RKO (cell line): ENCODE measurements at regions not wholly inside any gene's neighbourhood (a gene's known extent, or its start where the extent isn't known, plus 50 kb on each side); places are given as distances from the start of the nearest gene placed in this dataset.

Source experiments
- DNase-seq: peaks from one replicate; pipeline ENCODE4 v3.0.0-alpha.2; 2016; ENCODE audit warnings: low spot score

DNA sequence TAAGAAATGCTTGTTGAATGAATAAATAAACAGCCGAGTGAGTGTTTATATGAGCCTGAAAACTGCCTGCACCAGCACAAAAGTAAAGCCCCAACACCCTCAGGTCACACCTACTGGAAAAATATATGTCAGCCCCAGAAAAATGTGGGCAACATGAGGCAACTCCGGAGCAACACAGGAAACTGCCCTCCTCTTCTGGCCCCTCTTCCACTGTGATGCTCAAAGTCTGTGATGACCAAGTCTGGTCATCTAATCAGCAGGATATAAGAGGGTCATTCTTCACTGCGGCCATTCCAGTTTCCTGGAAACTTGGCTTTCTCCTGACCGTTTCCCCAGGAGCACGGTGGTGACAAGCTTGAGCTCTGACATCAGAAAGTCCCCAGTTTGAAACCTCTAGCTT, 159.6 kb upstream of the PZP start:
- DNase-seq, result no peak

GRCh38 chr12:9367201-9367600, 159.0 kb upstream of the PZP start:
- no peak for DNase-seq

- no peak for DNase-seq
These were observed 157.1 kb upstream of the PZP start for GRCh38 chr12:9365296-9365695.

DNA sequence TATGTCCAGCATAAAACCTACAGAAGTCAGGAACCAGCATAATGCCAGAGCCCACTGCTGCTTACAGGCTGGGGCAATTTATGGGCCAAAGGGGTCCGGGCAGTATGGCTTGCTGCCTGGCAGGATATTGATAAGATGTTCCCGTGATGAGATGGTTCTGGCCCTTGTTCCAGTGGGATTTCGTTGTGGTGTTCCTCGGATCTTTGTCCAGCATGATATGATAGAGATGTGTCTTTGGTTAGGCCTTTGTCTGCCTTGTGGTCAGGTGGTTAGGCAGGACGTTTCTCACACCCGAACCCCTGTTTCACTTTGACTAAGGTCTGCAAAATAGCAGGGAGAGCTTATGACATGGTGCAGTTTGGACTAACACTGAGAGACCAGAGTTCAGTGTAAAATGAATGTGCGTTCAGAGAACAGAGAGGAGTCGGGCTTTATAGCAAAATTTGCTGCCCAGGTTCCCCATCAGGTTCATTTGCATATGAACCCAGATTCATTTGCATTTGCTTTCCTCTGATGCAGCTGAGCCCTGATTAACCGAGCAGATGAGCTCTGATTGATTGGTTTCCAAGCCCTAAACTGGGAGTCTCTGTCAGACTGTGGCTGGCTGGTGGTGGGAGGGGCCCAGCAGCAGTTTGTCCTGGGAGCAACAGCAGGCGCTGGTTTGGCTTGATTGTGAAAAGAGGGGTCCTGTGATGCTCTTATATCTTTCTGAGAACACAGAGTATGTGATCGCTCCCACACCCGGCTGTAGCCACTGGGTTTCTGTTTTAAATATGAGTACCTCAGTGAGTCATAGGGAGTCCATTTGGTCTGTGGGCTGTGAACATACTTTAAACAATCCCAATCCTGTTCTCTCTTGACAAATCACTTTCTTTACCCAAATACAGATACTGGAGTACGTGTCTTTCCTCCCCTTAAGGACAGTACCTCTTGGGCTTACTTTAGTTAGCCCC, 156.3 kb upstream of the PZP start:
- DNase-seq, result peak; percentile 59

DNA sequence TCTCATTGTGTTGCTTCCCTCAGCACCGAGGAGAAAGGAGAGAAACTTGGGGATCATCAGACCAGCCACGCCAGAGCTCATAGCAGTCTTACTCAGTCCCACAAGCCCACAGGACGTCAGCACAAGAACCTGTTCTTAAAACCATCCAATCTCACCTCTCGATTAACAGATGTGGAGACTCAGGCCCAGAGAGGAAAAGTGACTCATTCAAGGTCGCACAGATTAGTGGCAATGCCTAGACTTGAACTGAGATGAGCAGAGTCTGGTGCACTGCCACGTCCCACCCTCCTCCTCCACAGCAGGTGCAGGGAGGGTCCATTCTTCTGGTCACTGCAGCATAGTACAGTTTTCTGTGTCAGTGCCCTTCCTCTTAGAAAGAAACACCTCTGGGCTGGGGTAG, 154.9 kb upstream of the PZP start:
- DNase-seq, result no peak

DNA sequence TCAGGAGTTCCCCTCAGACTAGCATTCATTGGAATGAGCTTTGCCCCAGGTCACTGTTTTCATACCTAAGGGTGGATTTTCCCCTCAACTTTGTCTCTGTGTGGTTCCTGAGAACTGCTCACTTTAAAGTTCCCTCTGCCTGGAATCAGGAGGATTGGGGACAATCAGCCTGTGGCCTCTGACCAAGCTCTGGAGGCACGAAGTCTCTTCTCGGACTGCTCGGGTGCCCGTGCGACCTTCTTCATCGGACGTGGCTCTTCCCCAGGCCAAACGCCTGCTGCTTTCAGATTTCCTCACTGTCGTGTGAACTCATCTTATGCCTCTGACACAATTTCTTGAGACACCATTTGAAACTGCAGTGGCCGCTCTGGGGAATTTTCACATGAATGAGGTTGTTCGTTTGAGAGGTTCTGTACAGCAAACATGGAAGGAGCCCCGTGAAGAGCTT, 153.7 kb upstream of the PZP start:
- no peak for DNase-seq

DNA sequence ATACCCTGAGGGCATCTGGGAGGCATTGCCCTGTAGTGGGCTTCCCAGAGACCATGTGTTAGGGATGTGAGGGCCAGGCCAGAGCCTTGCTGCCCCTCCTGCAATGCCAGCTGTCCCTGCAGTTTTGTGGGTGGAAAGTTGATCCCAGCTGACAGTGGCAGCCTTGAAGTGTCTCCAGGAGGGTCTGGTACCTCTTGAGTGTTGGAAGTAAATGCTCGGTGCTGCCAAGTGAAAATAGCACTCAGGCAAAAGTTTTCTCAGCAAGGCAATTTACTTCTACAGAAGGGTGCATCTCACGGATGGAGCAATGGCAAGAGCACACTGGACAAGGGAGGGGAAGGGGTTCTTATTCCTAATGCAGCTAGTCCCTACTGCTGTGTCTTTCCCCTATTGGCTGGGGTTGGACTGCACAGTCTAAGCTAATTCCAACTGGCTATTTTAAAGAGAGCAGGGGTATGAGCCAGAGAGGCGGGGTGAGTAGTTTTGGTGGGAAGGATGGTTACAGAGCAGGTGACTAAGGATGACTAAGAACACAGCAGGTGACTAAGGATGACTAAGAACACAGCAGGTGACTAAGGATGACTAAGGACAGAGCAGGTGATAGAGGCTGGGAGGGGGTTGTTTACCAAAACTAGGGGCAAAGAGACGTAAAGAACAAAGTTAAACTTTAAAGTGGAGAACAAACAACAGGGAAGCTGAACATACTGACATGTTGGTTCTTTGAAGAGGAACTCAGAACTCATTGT, 146.0 kb upstream of the PZP start:
- peak; percentile 48 for DNase-seq

DNA sequence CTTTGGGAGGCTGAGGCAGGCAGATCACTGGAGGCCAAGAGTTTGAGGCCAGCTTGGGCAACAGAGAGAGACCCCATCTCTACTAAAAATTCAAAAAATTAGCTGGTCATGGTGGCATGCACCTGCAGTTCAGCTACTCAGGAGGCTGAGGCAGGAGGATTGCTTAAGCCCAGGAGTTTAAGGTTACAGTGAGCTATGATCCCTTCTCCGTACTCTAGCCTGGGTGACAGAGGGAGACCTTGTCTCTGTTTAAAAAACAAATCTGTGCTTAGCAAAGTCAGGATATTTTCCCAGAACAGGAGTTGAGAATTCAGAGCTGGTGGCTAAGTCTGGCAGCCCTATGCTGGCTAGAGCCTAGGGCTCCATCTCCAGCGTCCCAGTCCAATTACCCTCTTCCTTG, 142.9 kb upstream of the PZP start:
- DNase-seq, result no peak

GRCh38 chr12:9349888-9350885, 142.0 kb upstream of the PZP start:
- DNase-seq, result no peak

DNA sequence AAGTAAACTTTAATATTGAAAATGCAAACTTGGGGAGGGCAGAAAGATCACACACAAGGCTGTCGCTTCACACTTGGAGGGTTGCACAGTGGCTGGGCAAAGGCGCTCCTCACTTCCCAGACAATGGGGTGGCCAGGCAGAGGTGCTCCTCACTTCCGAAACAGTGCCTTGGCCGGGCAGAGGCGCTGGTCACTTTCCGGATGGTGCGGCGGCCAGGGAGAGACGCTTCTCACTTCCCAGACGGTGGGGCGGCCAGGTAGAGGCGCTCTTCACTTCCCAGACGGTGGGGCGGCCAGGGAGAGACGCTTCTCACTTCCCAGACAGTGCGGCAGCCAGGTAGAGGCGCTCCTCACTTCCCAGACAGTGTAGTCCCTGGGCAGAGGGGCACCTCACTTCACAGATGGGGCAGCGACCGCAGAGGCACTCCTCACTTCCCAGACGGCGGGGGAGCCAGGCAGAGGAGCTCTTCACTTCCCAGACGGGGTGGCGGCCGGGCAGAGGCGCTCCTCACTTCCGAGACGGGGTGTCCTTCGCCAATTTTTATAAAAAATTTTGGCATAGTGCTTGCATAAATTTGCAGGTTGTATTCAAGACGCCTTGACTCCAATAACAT, 140.8 kb upstream of the PZP start:
- DNase-seq, result no peak

DNA sequence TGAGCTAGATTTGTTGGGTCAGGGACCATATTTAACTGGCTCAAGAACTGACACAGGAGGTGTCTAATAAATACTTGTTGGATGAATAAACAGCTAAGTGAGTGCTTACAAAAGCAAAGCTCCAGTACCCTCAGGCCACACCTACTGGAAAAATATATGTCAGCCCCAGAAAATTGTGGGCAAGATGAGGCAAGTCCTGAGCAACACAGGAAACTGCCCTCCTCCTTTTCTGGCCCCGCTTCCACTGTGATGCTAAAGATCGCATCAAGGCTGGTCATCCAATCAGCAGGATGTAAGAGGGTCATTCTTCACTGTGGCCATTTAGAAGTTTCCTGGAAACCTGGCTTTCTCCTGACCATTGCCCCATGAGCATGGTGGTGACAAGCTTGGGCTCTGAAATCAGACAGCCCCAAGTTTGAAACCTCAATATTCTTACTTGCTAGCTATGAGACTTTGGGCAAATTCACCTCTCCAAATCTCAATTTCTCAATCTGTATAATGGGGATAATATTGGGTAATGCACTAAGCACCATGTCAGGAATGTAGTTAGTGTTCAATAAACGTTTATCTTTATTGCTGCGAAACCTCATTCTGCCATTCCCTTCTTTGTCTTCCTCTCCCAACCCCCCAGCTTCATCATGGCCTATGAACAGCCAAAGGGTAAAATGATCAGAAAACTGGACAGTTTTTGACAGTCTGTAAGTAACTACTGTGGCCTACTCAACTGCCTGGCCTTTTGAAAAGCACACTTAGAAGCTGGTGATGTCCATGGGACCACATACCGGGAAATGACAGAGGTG, 139.3 kb upstream of the PZP start:
- DNase-seq, result peak; percentile 14

DNA sequence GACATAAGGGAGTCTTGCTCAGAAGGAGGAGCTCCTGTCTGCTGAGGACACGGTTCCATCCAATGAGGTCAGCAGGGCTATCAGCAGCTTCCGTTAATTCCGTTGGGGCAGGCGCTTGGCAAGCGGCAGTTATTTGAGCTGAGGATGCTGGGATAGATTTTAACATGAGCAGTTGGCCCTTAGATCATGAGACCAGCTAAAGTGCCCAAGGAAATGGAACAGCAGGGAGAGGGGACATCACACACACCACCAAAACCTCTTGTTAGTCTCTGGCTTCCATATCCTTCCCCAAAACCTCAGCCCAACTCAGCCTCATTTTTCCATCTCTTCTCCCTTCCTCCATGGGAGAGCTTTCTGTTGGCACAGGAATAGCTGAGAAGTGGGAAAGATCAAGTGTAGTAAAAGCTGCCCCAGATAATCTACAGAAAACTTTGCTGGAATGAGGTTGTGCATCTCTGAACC, 138.7 kb upstream of the PZP start:
- no peak for DNase-seq

DNA sequence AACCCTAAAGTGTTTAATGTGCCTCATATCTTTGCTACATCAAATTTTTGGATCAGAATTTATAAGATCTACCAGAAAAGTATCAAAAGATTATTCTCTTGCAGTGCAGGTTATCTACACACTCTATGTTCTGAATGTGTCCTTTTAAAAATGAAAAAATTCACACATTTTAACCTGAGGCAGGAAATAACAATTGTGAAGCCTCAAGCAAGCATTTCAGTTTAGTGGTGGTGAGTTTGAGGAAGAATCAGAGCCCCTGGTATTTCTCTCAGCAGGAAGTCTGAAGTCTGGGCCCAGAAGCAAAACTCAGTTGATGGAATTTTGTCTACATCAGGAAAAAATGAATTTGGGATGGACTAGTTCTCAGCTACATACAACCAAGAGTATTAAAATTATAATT, 137.0 kb upstream of the PZP start:
- DNase-seq, result no peak

GRCh38 chr12:9344541-9344940, 136.3 kb upstream of the PZP start:
- no peak for DNase-seq

DNA sequence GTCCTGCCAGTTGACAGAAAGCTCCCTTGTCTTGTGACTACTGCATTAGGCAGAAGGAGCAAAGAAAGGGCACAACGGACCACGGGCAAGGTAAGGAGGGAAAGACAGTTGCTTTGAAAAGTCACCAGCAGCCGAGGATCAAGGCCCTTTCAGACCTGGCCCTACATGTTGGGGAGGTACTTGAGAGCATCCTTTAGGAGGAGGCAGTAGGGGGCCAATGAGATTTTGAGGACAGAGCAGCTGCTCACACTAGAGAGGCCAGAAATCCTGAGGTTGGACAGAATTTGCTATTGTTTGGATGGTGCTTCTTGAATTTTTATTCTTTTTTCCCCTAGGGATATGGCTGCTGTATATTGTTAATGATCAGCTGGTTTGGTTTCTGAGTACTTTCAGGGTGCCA, 135.5 kb upstream of the PZP start:
- DNase-seq, result no peak

DNA sequence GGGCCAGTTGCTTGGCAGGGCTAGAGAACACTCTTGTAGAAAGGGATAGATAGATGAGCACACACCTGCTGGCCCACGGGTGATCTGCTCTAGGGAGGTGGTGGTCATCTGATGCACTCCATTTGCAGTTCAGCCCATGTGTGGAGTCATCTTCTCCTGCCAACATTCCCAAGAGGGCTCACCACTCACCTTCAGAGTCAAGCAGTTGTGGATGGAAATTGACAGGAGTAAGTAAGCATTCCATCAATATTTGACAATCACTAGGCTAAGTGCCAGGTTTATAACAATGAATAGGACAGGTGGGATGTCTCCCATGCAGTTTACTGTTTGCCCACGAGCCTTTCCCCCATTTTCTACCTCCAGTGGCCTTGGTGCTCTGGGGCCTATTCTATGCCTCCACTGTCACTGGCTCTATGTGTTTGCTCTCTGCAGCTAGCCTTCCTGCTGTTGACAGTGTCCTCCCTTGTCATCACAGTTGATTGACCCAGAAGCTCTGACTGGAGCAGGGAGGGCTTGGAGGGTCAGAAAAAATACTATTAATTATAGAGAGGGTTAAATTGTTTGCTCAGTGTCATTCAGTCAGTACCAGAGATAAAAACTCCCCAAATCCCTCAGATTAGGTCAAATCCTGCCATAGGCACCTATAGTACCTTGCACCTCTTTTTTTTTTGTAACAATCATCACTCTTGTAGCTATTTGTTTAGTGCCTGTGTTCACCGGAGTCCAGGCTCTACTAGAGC, 134.6 kb upstream of the PZP start:
- no peak for DNase-seq

GRCh38 chr12:9341260-9341585, 133.0 kb upstream of the PZP start:
- DNase-seq, result no peak

DNA sequence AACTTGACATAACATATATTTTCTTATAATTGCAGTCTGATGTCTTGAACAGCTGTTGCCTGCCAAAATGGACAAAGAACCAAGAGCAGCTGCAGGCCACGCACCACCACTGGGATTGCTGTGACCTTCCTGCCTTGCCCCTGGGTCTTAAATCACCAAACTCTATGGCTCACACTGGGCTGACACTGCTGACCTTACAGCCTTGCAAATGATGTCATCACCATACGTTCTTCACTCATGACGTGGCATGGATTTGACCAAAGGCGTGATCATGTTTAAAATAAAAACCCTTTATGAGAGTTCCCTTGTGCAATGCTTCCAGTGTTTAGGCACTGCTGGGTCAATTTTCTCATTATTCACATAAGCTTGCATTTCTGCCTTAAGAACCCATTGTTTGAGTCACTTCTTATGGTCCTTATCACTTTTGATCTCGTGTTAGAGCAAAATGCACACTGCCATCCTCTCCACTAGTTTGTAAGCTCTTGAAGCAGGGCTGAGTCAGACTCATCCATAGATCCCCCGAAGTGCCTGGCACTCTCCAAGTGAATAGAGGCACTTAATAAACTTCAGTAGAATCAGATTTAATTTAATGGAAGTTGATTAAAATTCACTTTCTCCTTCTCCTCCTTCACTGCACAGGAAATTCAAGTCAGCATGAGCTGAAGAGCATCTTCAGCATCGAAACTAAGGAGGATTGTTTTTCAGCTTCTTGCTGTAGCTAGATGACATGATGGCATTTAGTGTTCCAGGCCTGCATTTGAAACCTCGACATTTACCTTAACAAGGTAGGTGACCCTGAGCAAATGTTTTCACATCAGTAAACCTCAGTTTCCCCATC, 132.4 kb upstream of the PZP start:
- DNase-seq, result peak; percentile 41

DNA sequence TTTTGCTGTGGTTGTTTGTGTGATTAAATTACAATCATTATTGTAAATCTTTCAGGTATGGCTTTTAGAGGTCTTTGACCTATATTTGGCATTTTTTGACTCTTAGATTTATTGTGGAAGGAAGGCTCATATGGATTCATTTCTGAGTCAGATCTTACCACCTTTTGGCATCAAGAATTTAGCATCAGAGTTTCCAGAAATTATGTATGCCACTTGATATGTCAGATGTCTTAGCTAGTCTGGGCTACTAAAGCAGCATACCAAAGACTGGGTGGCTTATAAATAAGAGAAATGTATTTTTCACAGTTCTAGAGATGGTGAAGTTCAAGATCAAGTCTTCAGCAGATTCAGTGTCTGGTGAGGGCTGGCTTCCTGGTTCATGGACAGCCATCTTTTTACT, 129.5 kb upstream of the PZP start:
- DNase-seq, result no peak
